HepG2 (cell line): ENCODE measurements at regions not wholly inside any gene's neighbourhood (a gene's known extent, or its start where the extent isn't known, plus 50 kb on each side); places are given as distances from the start of the nearest gene placed in this dataset.
A peak's percentile ranks its signal among the peaks of the same experiment; 100 is the strongest.

ENCODE experiments used
- ATAC-seq: fragments of 200-7000 bp; cut with Tn5 transposase; 3 replicates; pipeline ENCODE4 v1.9.1; 2020; ENCODE audit warnings: mild to moderate bottlenecking, moderate library complexity
- BruUV-seq: library from RNA; stranded (reverse); fragments of 400-500 nt; replicated peaks from 2 replicates; lab custom pipeline; 2021; lab: Mats Ljungman, UMichigan
- CTCF ChIA-PET: fragments of 300-600 bp; formaldehyde crosslinking; extraction: SDS; loops from one replicate; lab custom pipeline; 2021; ENCODE audit warnings: low total read pairs, inconsistent platforms, low intra/inter-chr PET ratio; lab: Yijun Ruan, JAX
- POLR2A ChIA-PET: fragments of 350-600 bp; sonication (Branson Sonifier 250); formaldehyde crosslinking; loops from one replicate; lab custom pipeline; 2020; ENCODE audit warnings: antibody characterized with exemption, inconsistent platforms; lab: Yijun Ruan, JAX
- DNase-seq: peaks from one replicate; pipeline ENCODE4 v3.0.0-alpha.2; 2015; ENCODE audit warnings: low spot score
- FAIRE-seq: peaks from 3 replicates; lab custom pipeline; 2011; peaks lifted over from hg19 to GRCh38; lab: Jason Lieb, UNC
- H2AFZ ChIP-seq: one replicate; pipeline ENCODE4 v1.6.1; 2011; ENCODE audit warnings: low read length, inconsistent platforms
- H3K27ac ChIP-seq: fragments of 300-600 bp; 3 replicates; pipeline ENCODE4 v1.8.0; 2011; ENCODE audit warnings: mixed run types, mild to moderate bottlenecking, mixed read lengths, low read length, inconsistent platforms; ENCODE audit not compliant: insufficient read depth; ENCODE audit errors: extremely low read length
- H3K27me3 ChIP-seq, 2 experiments: fragments of 200-600 bp in 1 of 2; 2 replicates in 1 of 2; 3 replicates in 1 of 2; pipeline versions ENCODE4 v1.6.0 to v1.8.0; 2011; ENCODE audit warnings: low read length in 2 of 2, mild to moderate bottlenecking in 2 of 2, moderate library complexity in 2 of 2, inconsistent platforms in 1 of 2; ENCODE audit not compliant: insufficient read depth in 2 of 2, control insufficient read depth in 1 of 2
- H3K36me3 ChIP-seq, 2 experiments: fragments of 200-600 bp in 1 of 2; replicated peaks in 1 of 2; 2 replicates in 1 of 2; 3 replicates in 1 of 2; pipeline versions ENCODE4 v1.5.1 to v1.8.0; 2011; ENCODE audit warnings: low read length in 2 of 2, inconsistent platforms in 1 of 2; ENCODE audit not compliant: insufficient read depth in 2 of 2, control insufficient read depth in 1 of 2
- H3K4me1 ChIP-seq: 2 replicates; pipeline ENCODE4 v1.5.1; 2012; ENCODE audit warnings: low read length, inconsistent platforms; ENCODE audit not compliant: insufficient read depth
- H3K4me2 ChIP-seq: 2 replicates; pipeline ENCODE4 v1.6.0; 2011; ENCODE audit warnings: low read depth, low read length, inconsistent platforms
- H3K4me3 ChIP-seq, 3 experiments: fragments of 200-600 bp in 1 of 3; sonication (generic), shearing (Covaris generic) in 1 of 3; replicated peaks in 1 of 3; 2 replicates each; pipeline ENCODE4 v1.5.1; 2011 to 2016; ENCODE audit warnings: low read length in 3 of 3, inconsistent platforms in 2 of 3, low read depth in 2 of 3, mild to moderate bottlenecking in 2 of 3, control low read depth in 1 of 3, mixed read lengths in 1 of 3; ENCODE audit not compliant: insufficient read depth in 1 of 3
- H3K79me2 ChIP-seq: one replicate; pipeline ENCODE4 v1.6.1; 2011; ENCODE audit warnings: low read length, inconsistent platforms; ENCODE audit not compliant: insufficient read depth
- H3K9ac ChIP-seq: 2 replicates; pipeline ENCODE4 v1.6.0; 2011; ENCODE audit warnings: mild to moderate bottlenecking, low read depth, low read length, inconsistent platforms; ENCODE audit not compliant: insufficient read depth
- H3K9me3 ChIP-seq: 2 replicates; pipeline ENCODE4 v1.5.1; 2012; ENCODE audit warnings: mild to moderate bottlenecking, low read length
- H4K20me1 ChIP-seq: 2 replicates; pipeline ENCODE4 v1.6.0; 2011; ENCODE audit warnings: inconsistent platforms, mild to moderate bottlenecking, low read length, moderate library complexity; ENCODE audit not compliant: insufficient read depth
- ARID5B ChIP-seq: IDR thresholded peaks from 2 replicates; pipeline ENCODE4 v1.4.0; 2020; ENCODE audit warnings: mild to moderate bottlenecking, missing genetic modification reagents
- ARNT ChIP-seq: fragments of 450-650 bp; IDR thresholded peaks from 2 replicates; pipeline ENCODE4 v1.6.1; 2017
- ATF4 ChIP-seq, 2 experiments: fragments of 450-650 bp in 1 of 2; sonication (generic) in 1 of 2; formaldehyde crosslinking; IDR thresholded peaks; 2 replicates each; pipeline versions ENCODE4 v1.5.0 to v1.8.0; 2020 to 2022; ENCODE audit warnings: mild to moderate bottlenecking in 1 of 2, missing genetic modification reagents in 1 of 2
- EHMT2 ChIP-seq: fragments of 200-600 bp; sonication (generic); IDR thresholded peaks from 2 replicates; pipeline ENCODE4 v1.7.0; 2017; ENCODE audit warnings: antibody characterized with exemption, low read depth, low read length, borderline replicate concordance
- FOXM1 ChIP-seq: sonication (generic); formaldehyde crosslinking; IDR thresholded peaks from 2 replicates; pipeline ENCODE4 v1.5.0; 2020; ENCODE audit warnings: missing genetic modification reagents
- IRF2 ChIP-seq: IDR thresholded peaks from 2 replicates; pipeline ENCODE4 v1.6.1; 2018; ENCODE audit warnings: missing genetic modification reagents, missing compliant biosample characterization
- KDM3A ChIP-seq: IDR thresholded peaks from 2 replicates; pipeline ENCODE4 v1.6.1; 2018; ENCODE audit warnings: low read depth, missing compliant biosample characterization
- SALL1 ChIP-seq: sonication (generic); formaldehyde crosslinking; IDR thresholded peaks from 2 replicates; pipeline ENCODE4 v1.8.0; 2022; ENCODE audit warnings: mild to moderate bottlenecking, missing genetic modification reagents
- SAP130 ChIP-seq: IDR thresholded peaks from 2 replicates; pipeline ENCODE4 v1.6.1; 2016; ENCODE audit warnings: low read depth
- SOX6 ChIP-seq, 2 experiments: fragments of 450-650 bp in 1 of 2; sonication (generic) in 1 of 2; formaldehyde crosslinking in 1 of 2; IDR thresholded peaks; 2 replicates each; pipeline versions ENCODE4 v1.4.0 to v1.6.1; 2017 to 2020; ENCODE audit warnings: antibody characterized with exemption in 1 of 2, mild to moderate bottlenecking in 1 of 2, missing genetic modification reagents in 1 of 2
- WGBS: methylation state at CpG from one replicate; pipeline ENCODE4 v1.1.6; 2017; ENCODE audit warnings: low lambda C conversion rate; 5-methylcytosine and 5-hydroxymethylcytosine counted together
- in situ Hi-C: cut with HindIII; loops from 2 replicates; pipeline ENCODE4 v1.10.0; 2017; ENCODE audit warnings: low pct_unique_long_range_greater_than_20kb; ENCODE audit not compliant: extremely low pct_ligation_motif_present
- intact Hi-C: fragments of 100-400 bp; cut with micrococcal nuclease; formaldehyde crosslinking; loops from one replicate; pipeline ENCODE4 v1.10.0; 2022; ENCODE audit not compliant: unreplicated experiment

- H3K27me3 ChIP-seq = 0 out of 5 replicates have a peak, but pooled peaks cover 0 to 4% of the 10 kb centered on the region in 2 experiments
- ChIA-PET POLR2A (no interaction called here), CTCF (no interaction called here)
- no peaks in the 10 kb centered on the region for H3K9me3 ChIP-seq
- no peak for FAIRE-seq
- intact Hi-C loops (no loop called here), in situ Hi-C loops (no loop called here)
- H3K4me3 ChIP-seq = no peak overlapping the region
- H3K9ac ChIP-seq = no peak overlapping the region
- H4K20me1 ChIP-seq = no peaks in the 10 kb centered on the region
- no peaks in the 10 kb centered on the region for H3K36me3 ChIP-seq
- no peak overlapping the region for H3K27ac ChIP-seq
- no peak for DNase-seq
- no peaks in the 10 kb centered on the region for H3K79me2 ChIP-seq
- 49% methylated on average over 2 of the region's 2 CpGs for WGBS
- H2AFZ ChIP-seq = no peak overlapping the region
- H3K4me2 ChIP-seq = no peak overlapping the region
- no TSS peak for BruUV-seq
- TF ChIP-seq KDM3A (CRISPR knock-in tag) (no peak), ARNT (no peak), EHMT2 (no peak), FOXM1 (CRISPR knock-in tag) (no peak)
- ATAC-seq = no peak
- no peaks in the 10 kb centered on the region for H3K4me1 ChIP-seq
Observed at GRCh38 chr7:54908760-54909438, 109.9 kb upstream of the EGFR start.

- no peak for FAIRE-seq
- POLR2A ChIA-PET = no interaction called here
- CTCF ChIA-PET = no interaction called here
- TF ChIP-seq IRF2 (0 out of 2 replicates have a peak, but pooled peaks have one; percentile 31), SALL1 (CRISPR knock-in tag) (peak; percentile 44; the same call in 1 of the 2 replicates), ATF4 (CRISPR knock-in tag; IDR thresholded peaks at IDR 0.05) (0 out of 4 replicates have a peak, but pooled peaks of 1 of the 2 experiments have one; percentile 10), ARID5B (peak; percentile 60; the same call in 1 of the 2 replicates), SOX6 (IDR thresholded peaks at IDR 0.05) (no peak), SOX6 (CRISPR knock-in tag; IDR thresholded peaks at IDR 0.05) (peak; percentile 80), SAP130 (CRISPR knock-in tag) (0 out of 2 replicates have a peak, but pooled peaks have one; percentile 13)
Observed at GRCh38 chr7:54915870-54916598, 102.8 kb upstream of the EGFR start.

More at GRCh38 chr7:54915870-54916598, 102.8 kb upstream of the EGFR start:
- H3K4me2 ChIP-seq = 0 out of 2 replicates have a peak overlapping the region, but pooled peaks have one; percentile 14
- WGBS = 22% methylated on average over 6 of the region's 8 CpGs
- H3K79me2 ChIP-seq = no peaks in the 10 kb centered on the region
- H3K9ac ChIP-seq = no peak overlapping the region
- H4K20me1 ChIP-seq = no peaks in the 10 kb centered on the region
- no peak overlapping the region for H3K4me3 ChIP-seq
- ATAC-seq = peak; percentile 61
- H3K9me3 ChIP-seq = no peaks in the 10 kb centered on the region
- no peak for DNase-seq
- no peaks in the 10 kb centered on the region for H3K36me3 ChIP-seq
- BruUV-seq = no TSS peak
- in situ Hi-C loops = no loop called here
- intact Hi-C loops = no loop called here
- peaks cover 36% of the 10 kb centered on the region for H3K4me1 ChIP-seq
- H2AFZ ChIP-seq = no peak overlapping the region
- H3K27me3 ChIP-seq = no peaks in the 10 kb centered on the region
- H3K27ac ChIP-seq = no peak overlapping the region
